ENCODE measurements at regions not wholly inside any gene's neighbourhood (a gene's known extent, or its start where the extent isn't known, plus 50 kb on each side); places are given as distances from the start of the nearest gene placed in this dataset.

DNA sequence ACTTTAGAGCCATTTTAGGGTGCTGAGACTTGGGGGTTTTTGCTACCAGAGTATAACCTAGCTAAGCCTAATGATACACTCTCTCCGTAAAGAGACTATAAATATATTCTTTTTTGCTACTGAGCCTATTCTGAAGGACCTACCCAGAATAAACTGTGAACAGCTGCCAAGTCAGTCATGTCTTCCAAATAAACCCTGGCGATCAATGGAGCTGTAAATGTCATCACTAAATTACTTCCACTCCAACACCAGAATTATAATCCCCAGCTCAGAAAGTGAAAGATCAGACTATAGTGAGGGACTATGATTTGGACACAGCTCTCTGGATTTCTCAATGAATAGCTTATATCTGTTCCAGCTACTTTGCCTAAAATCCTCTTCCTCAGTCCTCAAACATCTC lies 178.9 kb downstream of the METTL4 start:
- TF ChIP-seq EZH2 (optimal IDR thresholded peaks at IDR 0.05; ENCODE audit: low read depth, low read length) = no peak
- TF ChIP-seq CTCF (IDR thresholded peaks at IDR 0.05; ENCODE audit: low read length) = no peak
